ENCODE measurements at regions not wholly inside any gene's neighbourhood (a gene's known extent, or its start where the extent isn't known, plus 50 kb on each side); places are given as distances from the start of the nearest gene placed in this dataset.

GRCh38 chr3:75232216-75232615 is 431.9 kb upstream of the FRG2C start:
- H2AFZ ChIP-seq (ENCODE audit: control insufficient read depth, low read length): no peak overlapping the region
- no peak overlapping the region for H3K4me3 ChIP-seq (ENCODE audit: control insufficient read depth in 2 of 3, extremely low read depth in 1 of 3, insufficient read depth in 2 of 3, low read depth in 1 of 3, low read length in 3 of 3)
- H3K36me3 ChIP-seq (ENCODE audit: control insufficient read depth in 2 of 2, extremely low read depth in 1 of 2, insufficient read depth in 2 of 2, low read length in 2 of 2): no peaks in the 10 kb centered on the region
- no peaks in the 10 kb centered on the region for H3K9me1 ChIP-seq (ENCODE audit: control insufficient read depth, extremely low read depth, insufficient read depth, low read length)
- TF ChIP-seq CTCF (optimal IDR thresholded peaks at IDR 0.05 in 1 of 3, IDR thresholded peaks at IDR 0.05 in 1 of 3, conservative IDR thresholded peaks at IDR 0.05 in 1 of 3; ENCODE audit: extremely low read depth in 1 of 3, insufficient read depth in 2 of 3, low read length in 3 of 3) (no peak), EZH2 (IDR thresholded peaks at IDR 0.05; ENCODE audit: low read length) (no peak)
- H3K9ac ChIP-seq (ENCODE audit: control insufficient read depth, extremely low read depth, insufficient read depth, low read length): no peak overlapping the region
- no peak overlapping the region for H3K27ac ChIP-seq (ENCODE audit: control insufficient read depth, insufficient read depth, low read length)
- dilution Hi-C loops (cut with MboI; ENCODE audit: extremely low pct_ligation_motif_present, low sequenced_read_pairs): no loop called here
- H3K9me3 ChIP-seq (ENCODE audit: control insufficient read depth, low read depth, low read length): no peaks in the 10 kb centered on the region
- H3K27me3 ChIP-seq (ENCODE audit: control insufficient read depth, extremely low read depth, insufficient read depth, low read length): no peaks in the 10 kb centered on the region
- no peaks in the 10 kb centered on the region for H3K79me2 ChIP-seq (ENCODE audit: control insufficient read depth, insufficient read depth, low read length)
- no peak for DNase-seq (ENCODE audit: low read depth, low spot score)
- H3K4me1 ChIP-seq (ENCODE audit: control insufficient read depth, extremely low read depth, insufficient read depth, low read length): no peaks in the 10 kb centered on the region
- no peaks in the 10 kb centered on the region for H4K20me1 ChIP-seq (ENCODE audit: control insufficient read depth, extremely low read depth, insufficient read depth, low read length)
- no peak overlapping the region for H3K4me2 ChIP-seq (ENCODE audit: control insufficient read depth, extremely low read depth, insufficient read depth, low read depth, low read length)
- FAIRE-seq: no peak

GRCh38 chr3:75235631-75236030 is 428.5 kb upstream of the FRG2C start:
- Histone ChIP-seq H3K79me2 (ENCODE audit: control insufficient read depth, insufficient read depth, low read length) (no peaks in the 10 kb centered on the region), H2AFZ (ENCODE audit: control insufficient read depth, low read length) (no peak overlapping the region), H4K20me1 (ENCODE audit: control insufficient read depth, extremely low read depth, insufficient read depth, low read length) (no peaks in the 10 kb centered on the region), H3K9me1 (ENCODE audit: control insufficient read depth, extremely low read depth, insufficient read depth, low read length) (no peaks in the 10 kb centered on the region), H3K27me3 (ENCODE audit: control insufficient read depth, extremely low read depth, insufficient read depth, low read length) (no peaks in the 10 kb centered on the region), H3K9me3 (ENCODE audit: control insufficient read depth, low read depth, low read length) (no peaks in the 10 kb centered on the region), H3K4me3 (ENCODE audit: control insufficient read depth in 2 of 3, extremely low read depth in 1 of 3, insufficient read depth in 2 of 3, low read depth in 1 of 3, low read length in 3 of 3) (no peak overlapping the region), H3K36me3 (ENCODE audit: control insufficient read depth in 2 of 2, extremely low read depth in 1 of 2, insufficient read depth in 2 of 2, low read length in 2 of 2) (no peaks in the 10 kb centered on the region), H3K9ac (ENCODE audit: control insufficient read depth, extremely low read depth, insufficient read depth, low read length) (no peak overlapping the region), H3K4me2 (ENCODE audit: control insufficient read depth, extremely low read depth, insufficient read depth, low read depth, low read length) (no peak overlapping the region), H3K27ac (ENCODE audit: control insufficient read depth, insufficient read depth, low read length) (no peak overlapping the region), H3K4me1 (ENCODE audit: control insufficient read depth, extremely low read depth, insufficient read depth, low read length) (no peaks in the 10 kb centered on the region)
- no peak for TF ChIP-seq EZH2 (IDR thresholded peaks at IDR 0.05; ENCODE audit: low read length)
- no peak for TF ChIP-seq CTCF (optimal IDR thresholded peaks at IDR 0.05 in 1 of 3, IDR thresholded peaks at IDR 0.05 in 1 of 3, conservative IDR thresholded peaks at IDR 0.05 in 1 of 3; ENCODE audit: extremely low read depth in 1 of 3, insufficient read depth in 2 of 3, low read length in 3 of 3)
- DNase-seq (ENCODE audit: low read depth, low spot score): no peak
- dilution Hi-C loops (cut with MboI; ENCODE audit: extremely low pct_ligation_motif_present, low sequenced_read_pairs): no loop called here
- FAIRE-seq: no peak

All from keratinocyte (primary cell).